Activated T-helper 1 cell treated with anti-CD3 and anti-CD28 coated beads, Interleukin-2, amount 50 U/mL, for 16 hours (primary cell): ENCODE measurements at regions not wholly inside any gene's neighbourhood (a gene's known extent, or its start where the extent isn't known, plus 50 kb on each side); places are given as distances from the start of the nearest gene placed in this dataset.

ENCODE experiments used
- DNase-seq, 2 donors: peaks; one replicate each; pipeline ENCODE4 v3.0.0-alpha.2; 2020; ENCODE audit warnings: low read depth in 1 of 2, low spot score in 1 of 2

DNA sequence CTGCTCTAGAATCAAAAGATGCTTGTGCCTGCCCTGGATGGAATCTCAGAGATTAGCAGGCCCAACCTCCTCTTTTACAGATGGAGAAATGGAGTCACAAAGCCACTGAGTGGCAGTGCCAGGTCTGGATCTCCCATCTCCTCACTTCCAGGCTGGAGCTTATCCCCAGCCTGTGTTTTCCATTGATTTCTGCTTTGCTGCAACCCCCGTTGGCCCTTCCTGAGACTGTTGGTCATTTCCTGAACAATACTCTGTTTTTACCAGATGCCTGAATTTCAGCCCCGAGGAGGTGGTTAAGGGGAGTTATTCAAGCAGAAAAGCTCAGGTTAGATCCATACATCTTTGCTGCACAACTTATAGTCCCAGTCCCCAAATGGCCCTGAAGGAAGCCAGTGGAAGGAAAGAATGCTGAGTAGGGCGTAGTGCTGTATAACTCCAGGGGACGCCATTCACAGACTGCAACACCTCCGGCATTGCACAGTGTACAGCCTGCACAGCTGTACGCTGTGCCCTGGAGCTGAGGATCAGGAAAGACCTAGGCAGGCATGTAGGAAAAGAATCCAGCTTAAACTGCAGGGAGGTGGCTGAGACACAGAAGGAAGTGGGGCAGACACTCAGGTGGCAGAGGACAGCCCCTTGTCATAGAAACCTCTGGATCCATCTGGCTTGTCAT, 77.5 kb downstream of the RPLP1 start:
- no peak for DNase-seq

GRCh38 chr15:69530991-69531664, 78.5 kb downstream of the RPLP1 start:
- DNase-seq, result no peak

- DNase-seq, result no peak
Observed at GRCh38 chr15:69531665-69532027, 79.0 kb downstream of the RPLP1 start.

GRCh38 chr15:69532066-69532465, 79.4 kb downstream of the RPLP1 start:
- no peak for DNase-seq

GRCh38 chr15:69532856-69533255, 80.2 kb downstream of the RPLP1 start:
- DNase-seq, result no peak

DNA sequence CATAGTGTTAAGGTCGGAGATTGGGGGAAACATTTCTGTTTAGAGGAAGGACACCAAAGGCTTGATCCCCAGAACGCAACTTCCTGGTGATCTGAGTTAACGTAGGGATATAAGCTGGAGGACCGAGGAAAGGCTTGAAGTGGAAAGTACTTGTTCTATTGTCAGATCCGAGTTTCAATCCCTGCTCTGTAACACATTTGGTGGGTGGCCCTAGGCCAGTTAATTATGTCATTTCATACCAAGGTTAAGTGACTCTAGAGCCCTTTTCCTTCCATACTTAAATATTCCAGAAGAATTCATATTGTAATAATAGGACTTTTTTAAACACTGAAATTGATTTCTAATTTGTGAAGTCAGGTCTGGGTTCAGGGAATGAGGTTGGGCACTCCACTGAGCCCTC, 80.9 kb downstream of the RPLP1 start:
- DNase-seq, result no peak

DNA sequence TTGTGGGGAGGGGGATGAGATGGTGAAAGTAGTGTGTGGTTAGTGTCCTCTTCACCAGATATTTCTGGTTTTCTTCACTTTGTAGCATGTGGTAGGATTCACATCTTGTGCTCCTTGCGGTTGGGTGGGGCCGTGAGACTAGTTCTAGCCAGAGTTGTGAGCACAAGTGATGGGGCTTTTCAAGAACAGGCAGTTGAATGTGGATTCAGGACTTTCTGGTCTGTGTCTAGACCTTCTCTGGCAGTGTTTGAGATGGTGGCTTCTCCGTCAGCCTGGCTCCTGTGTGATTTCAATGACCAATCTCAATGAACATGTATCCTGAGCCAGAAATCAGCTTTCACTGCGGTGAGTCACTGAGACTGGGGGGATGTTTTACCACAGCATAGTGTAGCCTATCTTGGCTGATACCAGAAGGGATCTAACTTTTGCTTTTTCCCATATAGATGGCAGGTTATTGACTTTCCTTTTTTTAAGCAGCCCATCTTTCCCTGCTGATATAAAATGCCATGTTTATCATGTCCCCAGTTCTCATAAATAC, 82.6 kb downstream of the RPLP1 start:
- no peak for DNase-seq

GRCh38 chr15:69535998-69536397, 83.4 kb downstream of the RPLP1 start:
- no peak for DNase-seq

DNA sequence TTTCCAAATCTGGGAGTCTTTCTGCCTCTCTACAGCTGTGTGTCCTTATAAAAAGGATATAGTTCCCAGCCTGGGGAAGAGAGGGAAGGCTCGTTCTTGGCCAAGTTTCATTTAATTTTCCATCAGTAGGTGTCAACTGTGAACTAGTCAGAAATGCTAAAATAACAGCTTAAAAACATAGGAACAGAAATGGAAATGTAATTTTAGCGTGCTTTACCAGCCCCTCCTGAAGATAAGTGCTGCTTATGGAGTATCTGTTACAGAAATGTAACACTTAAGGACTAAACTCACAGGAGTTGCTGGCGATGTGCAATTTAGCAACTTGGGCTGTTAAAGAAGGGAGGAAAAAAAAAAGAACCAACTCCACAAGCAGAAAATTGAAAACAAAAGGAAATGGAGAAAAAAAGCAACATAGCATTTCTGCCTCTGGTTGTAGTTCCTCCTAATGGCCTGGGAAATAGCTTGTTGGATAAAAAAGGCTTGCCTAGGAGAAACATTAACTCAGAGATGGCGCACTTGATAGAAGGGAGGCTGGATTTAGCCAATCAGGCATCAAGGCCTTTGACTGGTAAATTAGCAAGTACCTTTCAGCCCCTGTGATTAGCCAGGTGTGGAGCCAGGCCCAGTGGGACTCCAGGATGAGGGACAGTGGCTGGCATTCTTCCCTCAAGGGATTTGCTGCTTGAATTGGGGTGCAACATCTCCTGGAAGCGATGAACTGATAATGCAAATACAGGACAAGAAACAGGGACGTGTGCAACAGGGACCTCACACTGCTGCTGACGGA, 84.3 kb downstream of the RPLP1 start:
- DNase-seq, result no peak

DNA sequence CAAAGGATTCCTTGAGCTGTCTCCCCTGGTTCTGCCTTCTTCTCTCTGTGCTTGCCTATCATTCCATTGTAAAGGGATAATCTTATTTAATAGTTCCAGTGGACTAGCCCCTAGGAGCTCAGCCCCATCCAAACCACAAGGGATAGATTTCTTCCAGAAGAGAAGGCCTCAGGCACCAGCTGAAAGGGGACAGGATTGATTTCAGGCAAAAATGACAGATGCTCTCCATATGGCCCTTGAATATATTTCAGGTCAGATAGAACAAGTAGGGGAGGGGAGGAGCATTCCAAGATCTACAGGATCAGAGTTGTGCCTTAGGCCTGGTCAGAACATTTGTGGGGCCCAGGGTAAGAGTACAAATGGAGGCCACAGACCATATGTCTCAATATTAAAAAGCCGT, 85.3 kb downstream of the RPLP1 start:
- no peak for DNase-seq

DNA sequence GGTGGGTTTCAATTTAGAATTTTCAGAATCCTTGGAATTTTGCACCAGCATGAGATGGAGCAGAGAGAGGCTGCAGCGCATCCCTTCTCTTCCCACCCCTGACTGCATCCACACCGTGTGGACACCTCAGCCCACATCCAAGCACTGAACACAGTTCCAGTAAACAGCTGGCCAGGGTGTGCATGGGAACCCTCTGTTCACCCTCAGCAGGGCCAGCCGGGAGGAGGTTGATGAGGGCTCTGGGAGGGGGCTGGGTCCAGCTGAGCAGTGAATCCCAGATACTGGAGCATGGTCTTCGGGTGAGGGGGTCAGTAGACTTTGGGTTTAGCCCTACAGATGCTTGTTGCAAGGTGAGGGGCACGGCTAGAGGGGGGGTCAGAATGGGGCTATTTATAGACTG, 85.8 kb downstream of the RPLP1 start:
- DNase-seq, result no peak

DNA sequence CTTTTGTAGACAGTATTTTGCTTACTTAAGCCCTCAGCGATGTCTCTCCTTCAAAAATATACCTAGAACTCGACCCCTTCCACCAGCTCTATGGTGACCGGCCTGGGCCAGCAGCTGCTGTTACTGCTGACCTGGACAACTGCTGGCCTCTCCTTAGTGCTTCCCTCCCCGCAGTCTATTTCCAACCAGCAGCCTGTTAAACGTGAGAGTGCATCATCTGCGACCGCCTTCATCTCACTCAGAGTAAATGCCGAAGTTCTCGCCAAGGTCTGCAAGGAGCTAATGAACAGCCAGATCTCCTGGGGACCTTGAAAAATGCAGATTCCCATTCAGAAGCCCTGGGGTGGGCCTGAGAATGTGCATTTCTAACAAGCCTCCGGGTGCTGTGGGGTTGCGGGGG, 86.7 kb downstream of the RPLP1 start:
- no peak for DNase-seq

GRCh38 chr15:69540622-69541021, 88.0 kb downstream of the RPLP1 start:
- DNase-seq, result no peak

DNA sequence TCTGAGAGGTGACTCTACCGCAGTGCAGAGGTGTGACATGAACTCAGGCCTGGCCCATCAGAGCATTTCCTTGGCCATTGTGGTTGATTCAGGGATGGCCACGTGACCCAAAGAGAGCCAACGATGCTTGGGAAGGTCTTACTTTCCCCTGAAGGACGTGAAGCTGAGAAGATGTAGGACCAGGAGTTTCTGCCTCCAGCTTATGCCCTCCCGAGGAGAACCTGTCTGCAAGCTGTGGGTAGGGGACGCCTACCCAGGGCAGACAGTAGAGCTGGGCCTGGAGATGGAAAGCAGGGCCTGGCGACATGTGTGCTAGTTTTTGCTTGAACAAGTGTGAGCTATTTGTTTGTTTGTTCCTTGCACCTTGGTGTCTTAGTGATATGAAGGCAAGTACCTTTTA, 89.4 kb downstream of the RPLP1 start:
- no peak for DNase-seq

- no peak for DNase-seq
Observed at GRCh38 chr15:69543681-69544364, 91.2 kb downstream of the RPLP1 start.

DNA sequence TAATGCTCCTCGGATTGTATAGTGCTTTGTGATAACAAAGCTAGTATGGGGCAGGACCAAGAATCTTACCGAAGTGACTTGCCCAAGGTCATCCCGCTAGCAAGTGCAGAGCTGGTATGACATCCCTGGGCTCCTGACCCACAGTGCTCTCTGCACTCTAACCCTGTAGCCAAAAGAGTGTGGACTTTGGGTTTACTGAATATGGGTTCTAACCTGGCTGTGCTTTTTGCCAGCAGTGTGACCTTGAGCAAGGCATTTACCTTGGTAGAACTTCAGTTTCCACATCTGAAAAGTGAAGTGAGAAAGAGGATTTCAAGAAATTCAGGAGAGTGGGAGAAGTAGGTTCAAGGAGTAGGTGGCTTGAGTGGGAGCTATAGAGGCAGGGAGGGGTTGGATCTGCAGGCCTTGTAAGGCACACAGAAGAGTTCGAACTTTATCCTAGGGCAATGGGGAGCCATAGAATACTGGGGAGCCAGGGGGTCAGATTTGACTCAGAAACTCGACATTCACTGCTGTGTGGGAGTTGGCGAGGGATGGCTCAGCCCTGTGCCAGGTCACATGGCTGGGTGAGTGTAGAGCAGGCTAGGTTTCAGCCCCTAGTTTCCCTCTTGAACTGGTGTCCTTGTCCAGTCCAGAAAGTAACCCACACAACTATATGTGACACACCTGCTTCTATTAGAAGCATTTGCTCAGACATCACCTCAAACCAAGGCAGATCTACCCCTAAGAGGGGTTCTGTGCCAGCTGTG, 91.9 kb downstream of the RPLP1 start:
- DNase-seq, result no peak

- DNase-seq, result no peak
Observed at GRCh38 chr15:69546182-69546581, 93.6 kb downstream of the RPLP1 start.

DNA sequence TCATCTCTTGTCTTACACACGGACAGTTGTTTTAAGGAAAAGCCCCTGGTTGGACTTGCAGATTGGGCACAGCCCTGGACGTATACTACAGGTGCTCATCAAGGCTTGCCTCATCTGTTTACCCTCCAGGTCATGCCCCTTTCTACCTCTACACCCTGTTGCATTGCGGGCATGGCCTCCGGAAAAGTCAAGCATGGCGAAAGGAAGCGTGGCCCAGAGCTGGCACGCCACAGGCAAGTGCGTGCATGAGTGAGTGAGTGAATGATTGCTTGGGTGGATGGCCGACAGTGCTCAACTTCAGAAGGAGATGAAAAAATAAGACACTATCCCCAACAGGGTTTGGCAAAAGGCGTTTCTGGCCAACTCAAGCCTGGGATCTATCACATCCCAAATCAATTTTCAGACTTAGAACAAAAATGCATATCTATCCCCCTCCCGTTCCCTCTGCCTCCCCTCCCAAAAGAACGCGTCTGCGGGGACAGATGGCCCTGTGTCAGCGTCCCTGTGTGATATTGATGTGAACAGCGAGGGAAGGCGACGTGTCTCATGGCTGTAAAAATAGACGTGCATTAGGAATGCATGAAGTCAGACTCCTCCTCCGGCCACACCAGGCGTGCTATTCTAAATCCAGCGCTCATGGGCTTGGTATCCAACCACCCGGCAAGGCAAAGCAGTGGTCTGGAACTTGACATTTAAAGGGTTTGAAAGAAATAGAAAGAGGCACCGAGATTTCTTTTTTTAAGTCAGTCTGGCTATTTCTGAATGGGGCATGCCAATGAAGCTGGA, 96.0 kb downstream of the RPLP1 start:
- no peak for DNase-seq

- DNase-seq, result no peak
Observed at GRCh38 chr15:69551391-69552056, 98.9 kb downstream of the RPLP1 start.
